Esophagus muscularis mucosa (tissue), 3 donors: ENCODE measurements at regions not wholly inside any gene's neighbourhood (a gene's known extent, or its start where the extent isn't known, plus 50 kb on each side); places are given as distances from the start of the nearest gene placed in this dataset.

ENCODE experiments used
- POLR2A ChIP-seq: fragments of 450-650 bp; IDR thresholded peaks from one replicate; pipeline ENCODE4 v1.6.1; 2017; ENCODE audit warnings: antibody characterized with exemption, moderate library complexity, mild to moderate bottlenecking, low read depth
- TF ChIP-seq, protein P1 (sequence below), 3 experiments: fragments of 200-600 bp in 2 of 3; fragments of 450-650 bp in 1 of 3; sonication (generic) in 2 of 3; IDR thresholded peaks; one replicate each; pipeline ENCODE4 v1.5.1; 2017 to 2019; ENCODE audit warnings: antibody characterized with exemption in 3 of 3, mild to moderate bottlenecking in 2 of 3, moderate library complexity in 1 of 3

DNA sequence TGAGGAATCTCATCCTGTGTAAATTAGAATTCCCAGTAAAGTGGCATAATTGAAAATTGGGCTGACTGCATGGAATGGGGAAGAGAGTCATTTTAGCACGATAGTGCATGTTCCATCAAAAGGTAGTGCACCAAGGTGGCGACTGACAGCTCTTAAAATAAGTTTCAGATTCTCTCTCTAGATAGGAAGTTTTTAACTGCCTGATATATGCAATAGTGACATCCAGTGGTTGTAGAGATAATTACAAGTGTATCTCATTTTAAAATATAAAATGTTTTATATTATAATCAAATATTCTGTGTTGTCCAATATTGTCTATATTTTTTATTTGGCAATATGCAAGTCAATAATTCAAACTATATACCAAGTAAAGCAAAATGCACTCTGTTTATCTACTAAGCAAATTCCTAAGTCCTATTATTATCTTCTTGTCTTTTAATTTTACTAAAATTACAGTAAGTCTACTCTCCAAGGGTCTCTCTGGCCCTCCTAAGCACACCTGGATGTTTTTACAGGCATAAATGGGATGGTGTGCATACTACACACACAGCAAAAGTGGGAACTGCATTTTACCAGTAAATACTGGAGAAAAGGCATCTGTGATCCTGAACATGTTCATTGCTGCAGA, 397.7 kb upstream of the HNRNPA3 start:
- TF ChIP-seq, protein P1, sequence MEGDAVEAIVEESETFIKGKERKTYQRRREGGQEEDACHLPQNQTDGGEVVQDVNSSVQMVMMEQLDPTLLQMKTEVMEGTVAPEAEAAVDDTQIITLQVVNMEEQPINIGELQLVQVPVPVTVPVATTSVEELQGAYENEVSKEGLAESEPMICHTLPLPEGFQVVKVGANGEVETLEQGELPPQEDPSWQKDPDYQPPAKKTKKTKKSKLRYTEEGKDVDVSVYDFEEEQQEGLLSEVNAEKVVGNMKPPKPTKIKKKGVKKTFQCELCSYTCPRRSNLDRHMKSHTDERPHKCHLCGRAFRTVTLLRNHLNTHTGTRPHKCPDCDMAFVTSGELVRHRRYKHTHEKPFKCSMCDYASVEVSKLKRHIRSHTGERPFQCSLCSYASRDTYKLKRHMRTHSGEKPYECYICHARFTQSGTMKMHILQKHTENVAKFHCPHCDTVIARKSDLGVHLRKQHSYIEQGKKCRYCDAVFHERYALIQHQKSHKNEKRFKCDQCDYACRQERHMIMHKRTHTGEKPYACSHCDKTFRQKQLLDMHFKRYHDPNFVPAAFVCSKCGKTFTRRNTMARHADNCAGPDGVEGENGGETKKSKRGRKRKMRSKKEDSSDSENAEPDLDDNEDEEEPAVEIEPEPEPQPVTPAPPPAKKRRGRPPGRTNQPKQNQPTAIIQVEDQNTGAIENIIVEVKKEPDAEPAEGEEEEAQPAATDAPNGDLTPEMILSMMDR (IDR thresholded peaks at IDR 0.05), result peak; percentile 54 to 75 (median 70)
- no peak for TF ChIP-seq POLR2A
